ENCODE measurements at regions not wholly inside any gene's neighbourhood (a gene's known extent, or its start where the extent isn't known, plus 50 kb on each side); places are given as distances from the start of the nearest gene placed in this dataset.

GRCh38 chr2:12827721-12828120, 111.0 kb downstream of the TRIB2 start:
- no peak for DNase-seq (ENCODE audit: low read depth in 2 of 2, low spot score in 1 of 2)

- DNase-seq (ENCODE audit: low read depth in 2 of 2, low spot score in 1 of 2), result no peak
Observed at GRCh38 chr2:12828980-12829379, 112.2 kb downstream of the TRIB2 start.

- no peak for DNase-seq (ENCODE audit: low read depth in 2 of 2, low spot score in 1 of 2)
Observed at GRCh38 chr2:12831016-12831415, 114.3 kb downstream of the TRIB2 start.

- no peak for DNase-seq (ENCODE audit: low read depth in 2 of 2, low spot score in 1 of 2)
Observed at GRCh38 chr2:12834239-12834638, 117.5 kb downstream of the TRIB2 start.

GRCh38 chr2:12835733-12836132, 119.0 kb downstream of the TRIB2 start:
- DNase-seq (ENCODE audit: low read depth in 2 of 2, low spot score in 1 of 2), result no peak

- no peak for DNase-seq (ENCODE audit: low read depth in 2 of 2, low spot score in 1 of 2)
Observed at GRCh38 chr2:12839339-12839738, 122.6 kb downstream of the TRIB2 start.

- no peak for DNase-seq (ENCODE audit: low read depth in 2 of 2, low spot score in 1 of 2)
Observed at GRCh38 chr2:12841021-12841420, 124.3 kb downstream of the TRIB2 start.

- DNase-seq (ENCODE audit: low read depth in 2 of 2, low spot score in 1 of 2), result no peak
Observed at GRCh38 chr2:12842917-12843316, 126.2 kb downstream of the TRIB2 start.

GRCh38 chr2:12844511-12844910, 127.8 kb downstream of the TRIB2 start:
- no peak for DNase-seq (ENCODE audit: low read depth in 2 of 2, low spot score in 1 of 2)

GRCh38 chr2:12847694-12848575, 131.2 kb downstream of the TRIB2 start:
- no peak for DNase-seq (ENCODE audit: low read depth in 2 of 2, low spot score in 1 of 2)

GRCh38 chr2:12852135-12852534, 135.4 kb downstream of the TRIB2 start:
- DNase-seq (ENCODE audit: low read depth in 2 of 2, low spot score in 1 of 2), result no peak

- DNase-seq (ENCODE audit: low read depth in 2 of 2, low spot score in 1 of 2), result no peak
Observed at GRCh38 chr2:12854001-12854530, 137.3 kb downstream of the TRIB2 start.

GRCh38 chr2:12855508-12855907, 138.8 kb downstream of the TRIB2 start:
- no peak for DNase-seq (ENCODE audit: low read depth in 2 of 2, low spot score in 1 of 2)

GRCh38 chr2:12856934-12857601, 140.3 kb downstream of the TRIB2 start:
- DNase-seq (ENCODE audit: low read depth in 2 of 2, low spot score in 1 of 2), result no peak

GRCh38 chr2:12857891-12858290, 141.2 kb downstream of the TRIB2 start:
- DNase-seq (ENCODE audit: low read depth in 2 of 2, low spot score in 1 of 2), result no peak

- no peak for DNase-seq (ENCODE audit: low read depth in 2 of 2, low spot score in 1 of 2)
Observed at GRCh38 chr2:12858786-12859185, 142.1 kb downstream of the TRIB2 start.

- DNase-seq (ENCODE audit: low read depth in 2 of 2, low spot score in 1 of 2), result no peak
Observed at GRCh38 chr2:12861344-12861930, 144.7 kb downstream of the TRIB2 start.

GRCh38 chr2:12862541-12862940, 145.8 kb downstream of the TRIB2 start:
- no peak for DNase-seq (ENCODE audit: low read depth in 2 of 2, low spot score in 1 of 2)

- DNase-seq (ENCODE audit: low read depth in 2 of 2, low spot score in 1 of 2), result no peak
Observed at GRCh38 chr2:12863937-12864336, 147.2 kb downstream of the TRIB2 start.

- DNase-seq (ENCODE audit: low read depth in 2 of 2, low spot score in 1 of 2), result no peak
Observed at GRCh38 chr2:12867631-12868287, 151.0 kb downstream of the TRIB2 start.

- DNase-seq (ENCODE audit: low read depth in 2 of 2, low spot score in 1 of 2), result no peak
Observed at GRCh38 chr2:12870692-12871091, 154.0 kb downstream of the TRIB2 start.

All from stimulated activated CD8-positive, alpha-beta memory T cell treated with anti-CD3 and anti-CD28 coated beads, Interleukin-4, amount 100 ng/mL, for 1 hour (primary cell).